Activated naive CD4-positive, alpha-beta T cell treated with Interleukin-2 at 50 U/mL for 16 hours (primary cell): ENCODE measurements at regions not wholly inside any gene's neighbourhood (a gene's known extent, or its start where the extent isn't known, plus 50 kb on each side); places are given as distances from the start of the nearest gene placed in this dataset.

Source experiments
- DNase-seq: peaks from one replicate; pipeline ENCODE4 v3.0.0-alpha.2; 2020

DNA sequence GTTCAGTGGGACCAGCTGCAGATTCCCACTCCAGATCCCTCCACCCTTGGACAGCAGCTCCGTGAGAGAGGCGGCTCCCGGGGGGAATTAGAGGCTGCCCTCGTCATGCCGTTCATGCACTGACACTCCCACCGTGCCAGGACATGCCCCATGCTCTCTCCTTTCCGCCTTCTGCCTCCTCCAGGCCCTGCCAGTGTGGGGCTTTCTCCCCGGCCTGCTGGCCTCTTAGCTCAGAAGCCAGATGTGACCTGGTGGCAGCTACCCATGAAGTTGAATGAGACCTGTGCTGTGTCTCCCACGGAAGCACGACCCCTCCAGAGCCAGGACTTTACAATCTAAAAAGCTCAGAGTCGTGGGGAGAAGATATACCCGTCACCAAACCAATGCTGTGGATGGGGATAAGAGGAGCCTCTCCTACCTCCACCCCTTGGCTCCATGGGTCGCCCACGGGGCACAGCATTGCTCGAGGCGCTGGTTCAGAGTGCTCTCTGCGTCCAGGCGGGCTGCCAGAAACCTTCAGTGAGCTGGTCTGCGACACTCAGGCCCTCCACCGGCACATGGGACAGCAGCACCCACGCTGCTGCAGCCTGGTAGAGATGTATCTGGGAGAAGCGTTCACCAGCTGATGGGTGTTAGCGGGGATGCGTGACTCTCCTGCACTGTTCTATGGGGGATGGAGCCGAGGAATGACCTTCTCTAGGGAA lies 111.0 kb upstream of the GPC1 start:
- no peak for DNase-seq

DNA sequence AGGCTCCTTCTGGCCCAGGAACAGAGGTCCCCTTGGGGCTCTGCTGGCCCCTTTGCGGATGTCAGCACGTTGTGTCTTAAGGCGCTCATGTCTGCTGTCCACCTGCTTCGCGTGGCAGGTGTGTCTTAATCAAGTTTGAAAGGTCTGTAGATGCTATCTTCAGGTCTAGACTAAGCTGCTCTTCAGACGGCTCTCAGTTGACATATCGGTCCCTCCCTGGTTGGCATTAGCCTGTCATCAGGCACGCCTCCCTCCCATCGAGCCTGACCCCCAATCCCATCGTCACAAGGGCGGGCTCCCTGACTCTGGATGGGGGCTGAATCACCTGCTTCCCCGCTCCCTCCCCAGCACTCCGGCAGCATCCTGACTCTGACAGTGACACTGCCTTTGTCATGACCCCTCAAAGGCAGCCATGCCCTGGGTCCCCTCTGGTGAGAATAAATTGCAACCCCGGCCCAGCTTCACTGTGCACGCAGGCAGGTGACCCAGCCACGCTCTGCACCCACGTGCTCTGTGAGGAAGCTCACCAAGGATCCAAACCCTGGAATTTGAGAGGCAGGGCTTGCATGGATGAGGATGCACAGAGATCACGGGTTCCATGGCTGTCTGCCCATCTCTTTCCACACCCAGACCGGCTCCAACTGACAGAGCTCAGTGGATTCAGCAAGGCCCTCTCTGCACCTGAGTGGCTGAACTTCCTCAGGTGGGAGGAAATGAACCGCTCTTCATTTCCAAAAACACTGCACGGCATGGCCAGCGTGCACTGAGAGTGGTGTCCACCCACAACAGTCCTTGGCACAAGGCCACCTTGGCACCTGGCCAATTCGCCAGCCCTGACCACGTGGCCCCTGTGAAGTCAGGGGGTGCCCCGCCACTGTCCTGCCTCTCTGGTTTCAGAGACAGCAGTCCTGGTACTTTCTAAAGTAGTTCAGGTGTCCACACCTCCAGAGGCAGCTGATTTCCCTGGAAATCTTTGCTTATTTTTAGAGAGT lies 110.2 kb upstream of the GPC1 start:
- DNase-seq = no peak

DNA sequence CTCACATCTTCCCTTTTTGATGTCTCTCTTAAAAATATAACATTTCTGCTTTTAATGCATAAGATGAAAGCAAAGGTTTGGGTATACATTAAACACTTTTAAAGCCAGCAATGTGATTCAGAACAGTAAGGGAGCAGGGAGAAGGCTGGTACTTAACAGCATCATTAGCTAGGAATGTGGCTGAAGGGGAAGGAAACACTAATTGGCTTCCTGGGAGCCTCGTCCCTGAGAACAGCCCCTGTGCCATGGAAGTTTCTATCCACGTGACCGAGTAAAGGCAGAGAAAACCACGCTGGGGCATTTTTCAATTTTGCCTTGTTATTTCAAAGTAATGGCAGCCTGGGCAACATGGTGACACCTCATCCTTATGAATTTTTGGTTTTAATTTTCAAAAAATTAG lies 109.2 kb upstream of the GPC1 start:
- no peak for DNase-seq

DNA sequence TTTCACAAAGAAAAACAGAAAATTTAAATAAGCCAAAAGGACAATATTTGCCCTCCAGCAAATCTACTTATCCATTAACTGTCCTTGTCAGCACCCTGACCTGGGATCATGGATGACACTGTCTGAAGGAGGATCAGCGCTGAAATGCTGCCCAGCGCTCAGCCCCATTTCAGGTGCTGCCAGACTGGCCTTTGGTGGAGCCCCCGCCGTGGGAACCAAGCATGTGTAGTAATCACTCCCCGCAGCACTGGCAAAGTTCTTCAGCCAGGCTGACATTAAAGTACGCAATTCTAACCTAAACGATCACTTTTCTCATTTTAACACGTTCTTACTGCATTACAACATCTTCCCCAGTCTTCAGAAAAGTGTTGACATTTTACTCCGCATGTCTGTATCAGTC lies 108.6 kb upstream of the GPC1 start:
- DNase-seq = no peak

GRCh38 chr2:240327566-240327965 lies 107.9 kb upstream of the GPC1 start:
- DNase-seq = no peak

- no peak for DNase-seq
Observed at GRCh38 chr2:240328526-240328925, 106.9 kb upstream of the GPC1 start.

- DNase-seq = no peak
Observed at GRCh38 chr2:240329116-240329665, 106.3 kb upstream of the GPC1 start.

DNA sequence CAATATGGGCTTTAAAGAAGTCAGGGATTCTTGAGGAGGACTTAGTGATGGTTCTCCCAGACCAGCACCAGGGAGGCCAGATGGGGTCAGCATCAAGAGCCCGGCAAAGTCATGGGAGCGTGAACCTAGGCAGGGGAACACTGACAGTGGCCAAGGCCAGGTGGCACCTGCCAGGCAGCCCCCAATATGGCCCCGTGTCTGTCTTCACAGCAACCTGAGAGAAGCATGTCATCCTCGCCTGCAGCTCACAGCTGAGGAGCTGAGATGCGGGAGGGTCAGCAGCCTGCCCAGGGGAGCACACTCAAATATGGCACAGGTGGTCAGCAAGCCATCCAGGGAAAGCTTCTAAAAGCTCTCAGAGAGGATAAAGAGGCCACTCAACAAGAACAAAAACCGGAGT lies 105.7 kb upstream of the GPC1 start:
- DNase-seq = no peak

DNA sequence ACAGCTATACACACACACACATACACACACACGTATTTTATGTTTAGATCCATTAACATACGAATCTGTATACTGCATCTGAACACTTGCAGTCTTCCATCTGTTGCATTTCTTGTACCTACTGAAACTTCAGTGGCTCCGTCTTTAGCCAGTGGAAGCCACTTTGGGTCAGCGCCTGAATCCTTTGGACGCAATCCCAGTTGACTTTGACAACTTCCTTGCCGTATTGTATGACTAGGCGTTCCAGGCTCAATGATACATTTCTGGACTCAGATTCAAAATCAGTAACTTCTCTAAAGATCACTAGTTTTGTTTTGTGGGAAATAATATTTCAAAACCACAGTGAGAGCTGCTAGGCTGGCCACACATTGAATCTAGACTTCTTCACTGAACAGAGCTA lies 101.5 kb upstream of the GPC1 start:
- no peak for DNase-seq

GRCh38 chr2:240335061-240335460 lies 100.4 kb upstream of the GPC1 start:
- no peak for DNase-seq

DNA sequence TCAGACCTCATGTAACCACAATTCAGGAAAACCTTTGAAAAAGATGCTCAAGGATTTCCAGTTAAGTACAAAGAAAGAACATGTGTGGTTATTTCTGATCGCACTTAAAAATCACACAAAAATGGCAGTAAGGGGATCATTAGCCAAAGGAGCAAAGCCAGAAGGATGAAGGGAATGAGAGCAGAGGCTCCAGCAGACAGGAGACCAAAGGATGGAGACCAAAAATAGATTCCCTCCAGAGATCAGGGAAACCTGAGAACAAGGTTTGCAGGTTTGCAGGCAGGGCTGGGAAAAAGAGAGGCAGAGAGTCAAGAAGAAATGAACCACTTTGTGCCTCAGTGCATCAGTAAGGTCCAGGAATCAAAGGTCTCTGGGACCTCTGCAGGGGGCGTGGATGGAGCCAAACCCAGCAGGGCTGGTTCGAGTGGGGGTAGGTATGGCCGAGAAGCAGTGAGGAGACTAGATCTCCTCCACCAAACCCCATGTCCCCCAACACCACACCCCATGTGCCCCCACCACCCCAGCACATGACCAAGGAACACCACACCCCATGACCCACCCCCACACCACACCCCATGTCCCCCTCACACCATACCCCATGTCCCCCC lies 98.5 kb upstream of the GPC1 start:
- no peak for DNase-seq

- no peak for DNase-seq
Observed at GRCh38 chr2:240338274-240338673, 97.2 kb upstream of the GPC1 start.

GRCh38 chr2:240339411-240340360 lies 95.8 kb upstream of the GPC1 start:
- DNase-seq = no peak

- DNase-seq = no peak
Observed at GRCh38 chr2:240340361-240340761, 95.1 kb upstream of the GPC1 start.

GRCh38 chr2:240341064-240341463 lies 94.4 kb upstream of the GPC1 start:
- no peak for DNase-seq

GRCh38 chr2:240343548-240343947 lies 91.9 kb upstream of the GPC1 start:
- no peak for DNase-seq

DNA sequence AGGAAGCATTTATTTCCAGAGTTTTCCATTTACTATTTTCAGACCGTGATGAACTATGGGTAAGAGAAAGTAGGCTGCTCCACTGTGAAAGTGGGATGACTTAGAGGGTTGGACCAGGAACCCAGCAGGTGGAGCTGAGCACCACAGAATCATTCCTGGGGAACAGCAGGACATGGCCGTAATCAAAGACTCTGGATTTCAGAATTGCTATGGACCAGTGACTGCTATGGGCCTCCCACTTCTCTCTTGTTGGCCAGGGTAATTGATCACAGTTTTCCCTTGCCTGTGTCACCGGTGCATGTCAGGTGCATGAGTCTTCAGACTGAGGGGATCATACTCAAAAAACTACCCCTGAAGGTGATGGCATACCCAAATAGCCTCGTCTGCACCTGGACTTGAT lies 90.6 kb upstream of the GPC1 start:
- DNase-seq = no peak

GRCh38 chr2:240346015-240346752 lies 89.3 kb upstream of the GPC1 start:
- no peak for DNase-seq

DNA sequence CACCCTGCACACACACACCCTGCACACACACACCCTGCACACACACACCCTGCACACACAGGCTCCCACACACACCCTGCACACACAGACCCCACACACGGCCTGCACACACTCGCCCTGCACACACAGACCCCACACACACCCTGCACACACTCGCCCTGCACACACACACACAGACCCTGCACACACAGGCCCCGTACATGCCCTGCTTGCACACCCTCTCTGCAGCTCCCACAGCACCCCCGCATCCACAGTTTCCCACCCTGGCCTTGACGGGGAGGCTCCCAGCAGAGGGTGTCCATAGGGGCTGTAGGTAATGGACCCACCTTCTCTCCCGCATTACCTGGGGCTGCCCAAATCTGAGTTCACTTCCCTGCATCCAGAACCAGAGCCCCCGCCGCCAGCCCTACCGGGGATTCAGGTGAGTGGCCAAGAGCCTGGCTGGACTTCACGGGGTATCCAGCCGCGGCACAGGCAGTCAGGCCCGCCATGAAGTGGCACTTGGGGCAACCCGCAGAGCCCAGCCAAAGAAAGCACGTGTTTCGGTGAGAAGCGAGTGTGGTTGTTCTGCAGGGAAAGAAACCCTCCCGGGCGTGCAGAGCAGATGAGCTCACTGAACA lies 88.6 kb upstream of the GPC1 start:
- no peak for DNase-seq

DNA sequence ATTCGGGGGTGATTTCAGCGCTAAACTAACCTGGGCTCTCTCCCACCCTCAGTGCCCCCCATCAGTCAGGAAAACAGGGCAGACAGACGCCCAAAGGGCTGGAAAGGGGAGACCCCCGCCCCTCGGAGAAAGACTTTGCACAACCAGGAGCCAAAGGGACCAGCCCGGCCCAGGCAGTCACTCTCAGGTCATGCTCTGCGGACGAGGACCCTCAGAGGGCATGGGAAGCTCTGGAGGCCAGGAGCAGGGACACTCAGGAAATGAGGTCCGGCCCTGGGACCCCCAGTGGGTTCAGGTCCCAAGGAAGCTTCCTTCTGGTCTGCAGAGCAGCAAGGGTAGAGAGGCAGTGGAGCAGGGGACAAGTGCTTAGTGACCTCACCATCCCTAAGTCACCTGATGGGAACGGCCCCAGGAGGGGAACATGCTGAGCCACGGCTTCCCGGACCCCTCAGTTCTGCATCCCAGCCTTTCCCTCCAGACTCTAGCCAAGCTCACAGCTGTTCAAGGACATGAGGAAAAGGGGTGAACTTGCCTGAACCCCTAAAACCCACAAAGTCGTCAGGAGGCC lies 88.0 kb upstream of the GPC1 start:
- no peak for DNase-seq
